Left lobe of liver (tissue), 2 donors: ENCODE measurements at regions not wholly inside any gene's neighbourhood (a gene's known extent, or its start where the extent isn't known, plus 50 kb on each side); places are given as distances from the start of the nearest gene placed in this dataset.

Experiments
- ATAC-seq: fragments of 200-7000 bp; cut with Tn5 transposase; one replicate; pipeline ENCODE4 v1.9.1; 2020; ENCODE audit warnings: mild to moderate bottlenecking, moderate library complexity
- DNase-seq: peaks from one replicate; pipeline ENCODE4 v3.0.0-alpha.2; 2020; ENCODE audit warnings: low spot score
- donor health status: DM: no; HTN: no; CAD: no; lungs with moderate emphysema.
- donor health status: DM: no; HTN: yes; CAD: no.

DNA sequence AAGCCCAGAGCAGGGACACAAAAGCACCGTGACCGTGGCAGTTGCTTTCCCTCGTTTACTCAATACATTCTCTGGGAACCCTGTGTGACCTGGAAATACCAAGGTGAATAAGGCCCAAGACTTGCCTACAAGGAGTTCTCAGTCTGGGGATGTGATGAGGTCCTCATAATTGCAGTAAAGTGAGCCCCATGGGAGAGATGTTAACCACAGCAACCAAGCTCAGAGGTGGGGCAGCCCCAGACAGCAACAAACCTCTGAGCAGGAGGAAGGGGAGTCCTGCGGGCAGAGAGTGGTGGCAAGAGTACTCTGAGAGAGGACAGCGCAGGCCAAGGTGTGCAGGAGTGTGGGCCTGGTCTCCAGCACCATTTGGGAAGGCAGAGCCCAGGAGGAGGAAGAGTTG lies 91.6 kb downstream of the TTC32 start:
- DNase-seq (no peak), ATAC-seq (no peak)

DNA sequence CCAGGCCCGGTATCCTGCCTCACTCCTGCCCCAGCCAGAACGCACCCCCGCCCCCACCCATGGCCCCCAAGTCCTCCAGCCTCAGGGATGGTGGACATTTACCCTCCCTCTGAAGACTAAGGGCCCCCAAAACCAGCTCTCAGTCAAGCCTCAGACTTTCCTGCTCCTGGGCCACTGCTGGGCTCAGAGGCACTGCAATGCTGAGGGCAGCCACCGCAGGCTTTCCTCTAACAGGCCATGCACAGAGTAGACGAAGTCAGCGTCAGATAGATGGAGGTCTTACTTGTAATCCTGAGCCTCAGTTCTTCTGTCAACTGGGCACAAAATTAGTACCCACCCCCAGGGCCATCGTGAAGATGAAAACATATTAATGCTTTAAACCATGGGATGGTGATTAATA lies 92.6 kb downstream of the TTC32 start:
- DNase-seq (no peak), ATAC-seq (no peak)

DNA sequence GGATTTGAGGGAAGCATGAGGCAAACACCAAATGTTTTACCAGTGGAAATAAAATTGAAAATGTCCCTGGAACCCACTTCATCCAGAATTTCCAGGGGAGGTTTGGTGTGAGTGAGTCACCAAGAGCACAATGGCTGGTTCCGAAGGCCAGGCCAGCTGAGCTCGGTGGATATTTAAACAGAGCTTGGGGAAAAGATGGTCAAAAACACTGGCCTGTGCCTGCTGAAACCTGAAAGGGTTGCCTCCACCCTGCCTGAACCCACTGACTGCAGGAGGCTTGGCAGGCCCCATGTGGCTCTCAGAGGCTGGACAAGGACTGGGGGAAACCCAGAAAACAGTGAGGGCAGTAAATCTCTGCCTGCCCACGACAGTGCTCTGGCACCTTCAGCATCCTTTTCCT lies 93.9 kb downstream of the TTC32 start:
- DNase-seq (peak; percentile 18), ATAC-seq (no peak)

- DNase-seq (no peak), ATAC-seq (no peak)
Observed at GRCh38 chr2:19807346-19807745, 94.4 kb downstream of the TTC32 start.

DNA sequence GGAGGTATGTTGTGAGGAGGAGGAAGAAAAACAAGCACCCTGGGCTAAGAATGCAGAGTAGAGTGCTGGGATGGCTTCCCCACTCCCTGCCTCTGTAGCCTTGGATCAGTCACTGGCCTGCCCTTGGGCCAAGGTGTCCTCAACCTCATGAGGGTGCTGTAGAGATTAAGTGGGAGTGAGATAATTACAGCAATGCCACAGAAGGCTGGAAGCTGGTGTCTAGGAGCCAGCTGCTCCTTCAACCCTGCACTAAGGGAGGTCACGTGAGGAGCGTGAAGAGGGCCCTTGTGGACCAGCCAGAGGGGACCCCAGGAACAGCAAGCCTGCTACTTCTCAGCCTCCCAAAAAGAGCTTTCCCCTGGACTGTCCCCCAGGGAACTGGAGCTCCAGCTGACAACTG lies 95.2 kb downstream of the TTC32 start:
- ATAC-seq, result no peak
- DNase-seq, result no peak

DNA sequence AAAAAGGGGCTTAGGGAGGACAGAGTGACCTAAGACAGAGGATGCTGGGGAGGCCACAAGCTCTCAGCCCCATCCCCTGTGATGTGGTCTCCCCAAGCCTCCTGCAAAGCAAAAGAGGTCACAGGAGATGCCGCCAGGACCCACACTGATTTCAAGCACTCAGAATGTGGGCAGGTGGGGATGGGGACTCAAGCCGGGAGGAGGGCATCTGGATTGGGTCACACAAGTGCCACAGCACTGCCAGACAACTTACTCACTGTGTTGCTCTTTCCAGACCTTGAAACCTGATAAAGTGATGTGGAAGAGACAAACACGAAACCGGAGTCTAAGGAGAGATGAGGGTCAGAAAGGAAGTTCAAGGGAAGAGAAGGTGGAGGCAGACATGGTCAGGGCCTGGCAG lies 95.7 kb downstream of the TTC32 start:
- ATAC-seq (no peak), DNase-seq (no peak)

DNA sequence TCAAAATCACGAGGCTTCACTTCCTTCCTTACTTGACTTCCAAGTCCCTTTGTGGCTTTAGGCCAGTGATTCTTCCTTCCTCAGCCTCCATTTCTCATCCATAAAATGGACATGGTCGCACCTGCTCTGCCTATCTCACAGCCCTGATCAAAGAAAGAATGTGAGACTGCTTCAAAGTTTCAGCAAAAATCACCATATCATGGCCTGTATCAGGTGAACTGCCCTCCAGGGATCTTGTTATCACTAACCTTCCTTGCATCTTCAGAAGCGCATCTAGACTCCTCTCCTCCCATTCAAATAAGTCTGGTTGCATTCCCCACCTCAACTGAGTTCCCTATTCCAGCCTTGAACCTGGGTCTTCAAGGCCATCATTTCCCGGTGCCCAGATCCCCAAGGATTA lies 96.5 kb downstream of the TTC32 start:
- DNase-seq (no peak), ATAC-seq (no peak)

DNA sequence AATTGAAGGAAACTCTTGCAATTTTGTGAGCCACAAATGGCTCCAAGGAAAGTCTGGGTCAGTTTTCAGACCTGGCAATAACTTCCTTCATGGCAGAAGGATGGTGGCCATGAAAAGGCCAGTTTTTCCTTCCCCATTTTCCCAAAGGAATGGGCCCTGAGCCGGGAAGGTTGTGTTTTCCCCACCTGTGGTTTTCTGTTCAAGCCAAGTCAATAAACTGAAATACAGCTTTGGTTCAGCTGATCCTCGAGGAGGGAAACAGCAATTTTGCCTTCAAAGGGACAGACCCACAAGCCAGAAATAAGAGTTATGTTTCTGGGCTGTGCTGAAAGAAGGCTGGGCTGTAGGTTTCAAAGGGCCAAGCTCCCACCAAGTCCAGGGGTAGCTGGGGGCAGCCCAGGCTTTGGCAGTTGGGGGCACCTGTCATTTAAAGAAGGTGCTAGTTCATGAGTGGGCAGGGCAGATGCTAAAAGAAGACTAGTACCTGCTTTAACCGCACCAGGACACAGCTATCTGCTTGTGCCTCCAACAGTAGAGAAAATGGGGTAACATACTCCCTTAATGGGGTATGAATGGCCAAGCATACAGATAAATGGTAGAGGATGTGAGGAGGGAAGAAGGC lies 97.0 kb downstream of the TTC32 start:
- no peak for DNase-seq
- ATAC-seq, result no peak

DNA sequence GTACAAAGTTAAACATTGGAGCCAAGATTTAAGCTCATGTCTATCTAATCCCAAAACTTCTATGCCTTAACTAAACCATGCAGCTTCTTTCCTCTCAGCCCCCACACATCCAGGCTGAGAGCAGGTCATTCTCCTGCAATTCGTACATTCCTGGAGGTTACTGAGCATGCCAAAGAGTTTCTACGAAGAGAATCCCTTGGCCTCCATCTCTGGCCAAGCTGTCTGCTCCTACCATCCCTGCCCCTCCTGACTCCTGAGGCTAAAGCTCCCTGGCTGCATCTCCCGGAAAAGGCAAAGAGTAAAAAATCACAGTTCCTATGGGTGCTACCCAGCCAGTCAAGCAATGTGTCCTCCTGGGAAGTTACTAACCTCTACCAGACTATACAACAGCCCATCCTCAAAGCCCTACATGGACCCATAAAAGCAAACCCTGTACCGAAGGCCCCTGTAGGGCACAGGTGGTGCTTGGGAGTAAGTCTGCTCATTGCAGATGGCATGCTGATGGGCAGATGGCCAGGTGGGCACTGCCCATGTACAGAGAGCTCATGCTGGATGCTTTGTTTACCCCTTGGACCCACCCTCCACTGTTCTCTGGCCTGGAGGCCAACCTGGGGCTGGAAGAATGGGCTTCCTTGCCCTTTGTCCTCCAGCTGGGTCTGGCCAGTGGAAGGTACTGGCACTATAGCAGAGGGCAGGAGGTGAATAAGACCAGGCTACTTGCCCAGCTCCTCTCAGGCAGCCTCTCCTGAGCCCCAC lies 99.5 kb downstream of the TTC32 start:
- ATAC-seq (no peak), DNase-seq (no peak)

DNA sequence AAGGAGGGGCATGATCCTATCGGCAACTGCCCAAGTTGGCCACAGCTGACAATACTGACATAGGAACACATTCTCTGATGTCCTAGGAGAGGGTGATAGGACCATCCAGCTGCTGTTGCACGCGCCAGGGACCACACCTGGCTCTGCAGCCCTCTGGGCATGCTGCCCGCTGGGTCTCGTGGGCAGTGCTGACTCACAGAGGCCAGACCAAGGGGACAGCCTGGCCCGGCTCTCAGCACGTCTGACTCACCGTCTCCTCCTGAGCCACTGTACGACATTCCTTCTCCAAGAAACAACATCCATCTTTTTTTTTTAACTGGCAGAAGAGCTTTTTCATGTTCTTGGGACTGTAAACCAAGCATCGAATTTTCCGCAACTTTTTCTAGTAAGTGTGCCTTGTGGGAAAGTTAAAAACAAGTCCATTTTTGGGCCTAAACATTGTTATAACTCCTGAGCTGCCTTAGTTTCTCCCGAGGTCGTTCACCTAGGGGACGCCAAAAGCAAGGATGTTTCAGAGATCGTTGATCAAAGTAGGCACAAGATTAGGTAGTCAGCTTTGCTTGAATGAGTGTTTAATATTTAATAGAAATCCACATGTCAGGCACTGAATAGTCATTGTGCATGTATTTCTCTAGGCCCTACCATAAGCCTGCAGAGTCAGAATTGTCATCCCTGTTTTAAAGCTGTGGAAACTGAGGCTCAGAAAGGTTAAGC lies 100.3 kb downstream of the TTC32 start:
- DNase-seq, result no peak
- ATAC-seq, result no peak

GRCh38 chr2:19800796-19801195 lies 101.0 kb downstream of the TTC32 start:
- DNase-seq, result no peak
- ATAC-seq, result no peak

- ATAC-seq, result no peak
Observed at GRCh38 chr2:19799881-19800780, 101.7 kb downstream of the TTC32 start.

GRCh38 chr2:19797871-19798270 lies 103.9 kb downstream of the TTC32 start:
- DNase-seq (no peak), ATAC-seq (no peak)

More at GRCh38 chr2:19799881-19800780, 101.7 kb downstream of the TTC32 start:
- DNase-seq, result no peak

- DNase-seq (no peak), ATAC-seq (no peak)
Observed at GRCh38 chr2:19797243-19797810, 104.5 kb downstream of the TTC32 start.

DNA sequence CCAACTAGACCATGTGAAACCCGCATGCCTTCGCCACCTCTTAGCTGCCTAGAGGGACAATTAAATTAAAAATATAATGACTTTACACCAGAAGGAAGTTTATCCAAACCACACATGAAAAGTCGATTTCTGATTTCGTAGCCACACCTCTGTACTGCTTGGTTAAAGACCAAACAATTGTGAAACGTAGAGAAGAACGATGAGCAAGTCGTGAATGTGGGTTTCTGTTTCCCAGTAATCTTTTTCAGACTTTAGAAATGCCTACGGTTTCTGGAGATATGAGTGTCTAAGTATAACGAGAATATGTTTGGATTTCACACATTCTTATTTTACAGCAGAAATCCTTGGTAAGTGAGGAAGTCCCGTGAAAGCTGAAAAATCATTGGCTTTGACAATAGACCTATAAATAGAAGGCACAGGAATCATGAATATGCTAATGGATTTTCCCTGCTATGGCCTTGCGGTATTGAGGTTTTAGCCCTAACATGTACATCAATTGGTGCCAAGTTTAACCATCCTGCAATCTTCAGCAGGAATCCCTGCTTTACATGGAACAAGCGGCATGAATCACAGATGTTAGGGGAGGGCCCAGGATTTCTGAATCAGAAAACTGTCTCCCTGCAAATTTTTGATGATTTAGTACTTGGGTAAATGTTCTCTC lies 105.6 kb downstream of the TTC32 start:
- ATAC-seq (no peak), DNase-seq (no peak)

GRCh38 chr2:19793132-19793750 lies 108.5 kb downstream of the TTC32 start:
- DNase-seq (no peak), ATAC-seq (no peak)

- ATAC-seq, result no peak
- DNase-seq, result no peak
Observed at GRCh38 chr2:19790291-19790690, 111.5 kb downstream of the TTC32 start.

- DNase-seq (no peak), ATAC-seq (no peak)
Observed at GRCh38 chr2:19787134-19787533, 114.6 kb downstream of the TTC32 start.

- no peak for ATAC-seq
Observed at GRCh38 chr2:19786408-19787058, 115.2 kb downstream of the TTC32 start.

More at GRCh38 chr2:19786408-19787058, 115.2 kb downstream of the TTC32 start:
- DNase-seq, result no peak
